A172 (cell line): ENCODE measurements at regions not wholly inside any gene's neighbourhood (a gene's known extent, or its start where the extent isn't known, plus 50 kb on each side); places are given as distances from the start of the nearest gene placed in this dataset.

Source experiments
- DNase-seq: peaks from one replicate; pipeline ENCODE4 v3.0.0-alpha.2; 2015; ENCODE audit warnings: low spot score

DNA sequence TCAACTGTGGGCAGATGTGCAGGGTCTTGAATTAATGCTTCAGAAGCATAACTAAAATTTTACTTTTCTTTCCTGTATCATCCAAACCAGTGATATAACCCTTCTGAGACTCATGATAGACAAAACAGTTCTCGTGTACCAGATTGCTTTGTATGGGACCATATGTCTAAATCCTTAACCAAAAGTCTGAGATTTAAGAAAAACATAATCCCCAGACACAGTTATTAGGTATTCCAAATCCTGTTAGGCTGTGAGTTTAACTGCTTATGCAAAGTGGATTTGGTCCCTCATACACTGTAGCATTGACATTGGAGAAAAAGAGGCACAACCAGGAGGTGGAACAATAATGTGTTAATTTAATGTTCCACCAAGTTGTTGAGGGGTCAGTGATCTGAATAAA is 235.0 kb downstream of the PMAIP1 start:
- no peak for DNase-seq

DNA sequence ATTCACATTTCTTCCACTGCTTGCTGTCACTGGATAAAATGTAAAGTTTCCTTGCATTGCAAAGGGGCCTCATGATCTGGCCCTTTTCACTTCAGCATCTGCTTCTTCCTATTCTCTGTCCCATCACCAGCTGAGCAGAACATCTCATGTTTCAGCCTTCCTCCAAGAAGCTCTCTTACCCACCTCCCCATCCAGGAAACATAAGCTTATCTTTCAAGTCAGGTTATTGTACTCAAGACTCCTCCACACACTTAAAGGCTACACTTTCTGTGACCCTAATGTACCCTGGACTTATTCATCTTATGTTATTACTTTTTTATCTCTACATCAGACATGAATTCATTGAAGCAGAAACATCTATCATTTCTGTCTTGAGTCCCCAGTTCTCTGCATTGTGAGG is 230.5 kb downstream of the PMAIP1 start:
- no peak for DNase-seq

DNA sequence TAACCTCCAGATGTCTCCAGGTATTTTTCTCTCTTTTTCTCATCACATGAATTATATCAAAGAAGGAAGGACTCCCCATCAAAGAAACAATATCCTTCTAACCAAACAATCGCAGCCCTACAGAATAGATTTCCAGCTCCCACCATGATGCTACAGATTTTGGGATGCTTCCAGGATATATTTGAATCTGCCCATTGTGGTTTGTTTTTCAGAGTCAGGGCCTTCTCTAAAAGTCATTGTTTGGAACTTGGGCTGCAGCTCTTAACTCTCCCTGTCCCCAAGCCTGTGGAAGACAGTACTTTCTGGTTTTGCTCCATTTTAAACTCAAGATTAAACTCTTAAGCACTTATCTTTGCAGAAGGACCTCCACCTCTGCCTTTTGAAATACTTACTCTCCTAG is 223.2 kb downstream of the PMAIP1 start:
- no peak for DNase-seq

DNA sequence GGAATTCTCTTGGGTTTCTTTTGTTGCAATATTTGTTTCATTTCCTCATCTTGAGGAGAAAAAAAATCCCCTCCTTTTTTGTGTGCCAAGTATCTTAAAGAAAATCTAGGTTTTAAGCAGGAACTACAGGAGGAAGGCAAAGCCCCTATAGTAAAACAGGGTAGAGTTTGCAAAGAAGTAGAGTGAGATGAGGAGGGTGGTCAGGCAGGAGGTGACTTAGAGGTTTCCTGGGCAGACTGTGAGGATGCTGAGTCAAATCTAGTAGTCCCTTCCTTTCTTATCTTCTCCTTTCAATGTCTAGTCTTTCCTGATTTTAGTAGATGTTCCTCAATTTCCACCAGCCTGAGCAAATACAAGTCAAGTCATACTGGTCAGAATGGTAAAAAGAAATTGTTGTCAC is 222.5 kb downstream of the PMAIP1 start:
- DNase-seq, result no peak

DNA sequence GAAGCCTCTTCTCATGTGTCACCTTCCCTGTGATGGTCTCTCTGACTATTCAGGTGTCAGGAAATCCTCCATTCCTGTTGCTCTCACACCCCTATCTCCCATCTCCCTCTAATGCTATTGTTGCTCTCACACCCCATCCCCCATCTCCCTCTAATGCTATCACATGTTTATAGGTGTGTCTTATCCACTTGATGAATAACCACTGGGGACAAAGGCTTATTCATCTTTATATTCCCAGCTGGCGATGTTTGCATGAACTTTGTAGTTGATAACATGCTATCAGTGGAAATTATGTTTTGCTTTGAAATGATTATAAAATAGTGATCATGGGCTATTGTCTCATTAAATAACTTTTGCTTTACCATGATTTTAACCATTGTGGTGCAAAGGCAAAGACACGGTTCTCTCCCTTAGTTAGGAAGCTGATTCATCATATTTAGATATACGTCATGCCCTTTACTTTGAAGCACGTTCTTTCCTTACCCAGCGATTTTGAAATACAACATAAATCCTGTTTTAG is 220.5 kb downstream of the PMAIP1 start:
- no peak for DNase-seq

DNA sequence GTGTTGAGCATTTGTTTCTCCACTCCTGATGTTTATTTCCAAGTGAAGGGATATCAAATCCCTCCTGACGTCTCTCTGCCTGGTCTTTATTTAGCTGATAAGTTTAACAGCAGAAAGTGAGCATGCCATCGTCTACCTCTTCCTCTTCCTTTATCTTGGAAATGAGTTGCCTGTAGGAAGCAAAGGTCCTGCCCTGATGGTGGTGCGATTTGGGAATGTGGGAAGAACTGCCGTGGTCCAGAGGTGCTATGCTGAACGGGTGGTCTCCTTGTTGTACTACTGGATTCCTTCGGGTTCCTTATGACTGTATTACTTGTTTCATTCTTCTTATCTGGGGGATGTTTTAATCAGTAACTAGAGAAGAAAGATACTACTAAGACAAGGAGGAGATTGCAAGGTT is 217.5 kb downstream of the PMAIP1 start:
- DNase-seq, result no peak

DNA sequence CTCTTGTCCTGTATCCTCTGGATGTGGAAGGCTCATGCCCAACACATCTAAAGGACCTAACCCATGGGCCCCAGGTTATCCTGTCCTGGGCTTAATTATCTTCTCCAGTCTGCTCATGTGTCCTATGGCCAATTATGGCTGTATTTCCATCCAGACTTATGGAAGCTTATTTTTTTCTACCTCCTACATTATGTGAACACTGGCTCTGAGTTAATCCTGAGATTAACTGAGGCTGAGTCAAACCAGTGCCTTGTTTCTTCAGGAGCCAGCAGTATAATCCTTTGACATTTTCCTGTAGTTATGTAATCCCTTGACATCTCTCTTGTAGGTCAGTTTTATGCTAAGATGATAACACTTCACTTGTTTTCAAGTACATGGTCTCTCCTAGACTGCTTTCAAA is 213.6 kb downstream of the PMAIP1 start:
- DNase-seq, result no peak

DNA sequence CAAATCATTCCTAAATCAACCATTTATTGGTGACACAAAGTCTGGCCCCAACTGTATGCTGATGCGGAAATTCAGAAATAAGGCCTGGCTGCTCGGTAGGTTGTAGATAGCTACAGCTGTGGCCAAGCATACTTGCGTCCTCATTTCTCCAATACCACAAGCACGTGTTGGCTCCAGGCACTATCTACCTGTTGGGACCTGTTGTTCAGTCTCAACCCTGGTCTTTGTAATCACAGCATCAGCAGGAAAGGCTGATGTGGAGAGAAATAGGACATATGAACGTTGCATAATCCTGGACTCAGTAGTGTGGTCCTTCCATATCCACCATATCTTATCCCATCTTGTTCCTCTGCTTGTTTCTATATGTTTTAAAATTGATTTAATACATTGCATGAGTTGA is 212.6 kb downstream of the PMAIP1 start:
- DNase-seq, result no peak

DNA sequence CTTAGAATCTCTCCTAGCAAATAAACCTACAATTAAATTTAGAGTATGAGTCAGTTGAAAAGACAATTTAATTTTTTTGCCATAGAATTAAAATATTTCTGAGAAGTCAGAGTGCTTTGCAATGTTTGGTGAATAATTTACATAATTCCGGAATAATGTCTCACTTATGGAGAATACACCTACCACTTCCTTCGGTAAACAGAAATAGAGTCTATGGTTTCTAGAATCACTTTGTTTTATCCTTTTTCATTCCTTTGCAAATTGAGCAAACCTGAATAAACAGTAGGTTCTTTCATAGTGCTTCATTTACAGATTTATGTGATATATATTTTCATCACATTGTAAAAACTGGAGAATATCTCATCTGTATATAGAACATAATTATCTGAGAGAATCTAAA is 211.7 kb downstream of the PMAIP1 start:
- DNase-seq, result no peak

DNA sequence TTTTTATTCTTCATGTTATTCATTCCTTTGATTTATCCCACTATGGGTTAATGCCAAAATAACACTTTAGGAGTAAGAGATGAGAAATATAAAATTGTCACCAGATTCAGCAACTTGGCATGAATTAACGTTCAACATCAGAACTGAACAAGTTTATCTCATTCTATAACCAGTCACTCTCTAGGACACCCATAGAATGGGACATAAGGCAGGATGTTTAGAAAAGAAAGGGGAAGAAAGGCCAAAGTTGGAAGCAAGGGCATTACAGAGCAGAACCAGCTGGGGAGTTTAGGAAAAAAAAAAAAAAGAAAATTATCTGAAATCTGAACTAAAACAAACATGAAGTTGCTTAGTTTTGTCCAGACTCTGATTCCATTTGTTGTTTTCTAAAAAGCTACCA is 211.0 kb downstream of the PMAIP1 start:
- no peak for DNase-seq

DNA sequence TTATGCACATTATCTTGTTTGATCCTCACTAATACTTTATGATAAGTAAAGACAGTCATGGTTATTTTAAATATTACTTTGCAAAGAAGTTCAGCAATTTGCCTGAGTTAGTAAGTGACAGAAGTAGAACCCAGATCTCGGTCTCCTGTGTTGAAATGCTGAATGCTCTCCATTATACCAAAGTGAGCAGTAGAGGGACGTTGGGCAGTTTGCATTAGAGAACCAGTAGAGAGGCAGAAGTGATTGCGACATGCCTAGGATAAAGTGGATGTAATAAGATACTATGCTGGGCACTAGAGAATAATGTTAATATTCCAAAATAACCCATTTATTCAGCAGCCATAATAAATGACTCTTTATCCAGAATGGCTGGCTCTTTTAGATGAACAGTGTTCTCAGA is 201.0 kb downstream of the PMAIP1 start:
- no peak for DNase-seq

DNA sequence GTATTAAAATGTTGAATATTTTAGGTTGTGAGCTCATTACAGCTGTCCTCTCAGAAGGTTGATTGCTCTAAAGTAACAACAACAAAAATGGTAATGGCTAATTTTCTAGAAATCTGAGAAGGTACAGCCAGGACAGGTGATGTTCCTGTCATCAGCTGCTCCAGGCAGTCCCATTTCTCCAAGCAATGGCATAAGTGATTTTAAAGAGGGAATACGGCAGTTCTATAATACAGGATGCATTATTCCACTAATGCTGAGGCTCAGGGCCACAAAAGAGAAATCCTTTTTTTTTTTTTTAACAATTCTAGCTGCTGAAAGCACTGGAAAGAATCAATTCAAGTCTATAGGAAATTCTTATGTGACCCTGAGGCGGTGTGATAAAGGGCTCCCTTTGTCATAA is 199.9 kb downstream of the PMAIP1 start:
- DNase-seq, result no peak

DNA sequence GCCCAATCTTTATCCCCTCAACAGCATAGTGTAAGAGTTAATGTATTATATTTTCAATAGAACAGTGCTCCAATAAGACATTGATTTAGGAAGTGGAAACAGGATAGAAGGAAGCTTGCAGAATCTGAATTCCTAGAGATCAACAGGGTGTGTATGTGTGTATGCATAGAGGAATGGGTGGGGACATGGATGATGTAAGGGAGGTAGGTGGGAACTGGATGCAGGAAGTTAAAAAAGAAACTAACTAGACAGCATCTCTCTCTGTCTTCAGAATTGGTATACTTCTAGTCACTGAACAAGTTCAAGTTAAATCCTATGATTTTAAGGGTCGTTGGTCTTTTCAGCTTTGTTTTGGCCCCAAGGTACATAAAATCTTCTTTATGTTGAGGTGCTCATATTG is 196.6 kb downstream of the PMAIP1 start:
- peak; percentile 25 for DNase-seq

DNA sequence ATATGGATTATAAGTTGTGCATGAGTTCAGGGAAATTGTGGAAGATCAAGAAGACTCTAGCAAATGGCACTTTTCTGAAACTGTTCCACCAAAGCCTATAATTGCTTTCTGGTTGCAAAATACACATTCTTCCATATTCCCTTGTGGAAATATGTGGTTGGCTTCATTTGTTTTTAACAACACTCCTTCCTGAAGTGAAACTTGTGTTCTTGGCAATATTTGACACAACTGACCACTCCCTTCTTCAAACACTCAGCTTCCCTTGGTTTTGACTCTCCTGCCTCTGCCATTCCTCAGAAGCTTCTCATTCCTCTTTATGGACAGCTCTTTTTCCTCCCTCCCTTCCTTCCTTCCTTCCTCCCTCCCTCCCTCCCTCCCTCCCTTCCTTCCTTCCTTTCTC is 192.3 kb downstream of the PMAIP1 start:
- DNase-seq, result no peak

DNA sequence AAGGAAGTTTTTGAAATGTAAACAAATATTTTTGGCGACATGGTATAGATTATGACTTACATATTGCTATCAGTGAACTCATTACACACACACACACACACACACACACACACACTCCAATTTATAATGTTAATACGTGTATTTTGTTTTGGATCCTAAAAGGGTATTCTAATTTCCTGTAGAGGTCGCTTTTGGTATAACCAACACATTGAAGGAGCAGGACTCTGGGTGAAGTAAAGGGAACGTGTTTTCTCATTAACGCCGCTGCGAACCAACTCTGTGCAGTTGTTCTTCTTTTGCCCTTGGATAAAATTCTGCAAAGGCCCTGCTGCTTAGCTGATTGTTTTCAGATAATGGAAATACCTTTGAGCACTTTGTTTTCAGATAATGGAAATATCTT is 190.4 kb downstream of the PMAIP1 start:
- no peak for DNase-seq

DNA sequence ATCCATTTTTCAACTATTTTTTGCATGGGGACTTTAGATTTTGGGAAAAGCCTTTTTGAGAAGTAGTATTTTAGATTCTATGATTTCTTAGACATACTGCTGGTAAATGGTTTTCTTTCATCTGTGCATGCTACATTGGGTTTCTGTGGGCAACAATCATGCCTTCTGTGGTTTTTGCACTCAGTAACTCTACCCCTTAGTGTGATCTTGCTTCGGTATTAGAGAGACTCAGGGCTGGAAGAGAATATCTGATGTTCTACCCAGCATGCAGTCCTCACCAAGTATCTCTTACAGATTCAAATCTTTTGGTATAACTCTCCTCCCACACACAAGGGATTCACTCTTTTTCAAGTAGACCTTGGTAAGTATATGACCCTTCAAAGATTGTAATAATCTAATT is 183.0 kb downstream of the PMAIP1 start:
- DNase-seq, result no peak

DNA sequence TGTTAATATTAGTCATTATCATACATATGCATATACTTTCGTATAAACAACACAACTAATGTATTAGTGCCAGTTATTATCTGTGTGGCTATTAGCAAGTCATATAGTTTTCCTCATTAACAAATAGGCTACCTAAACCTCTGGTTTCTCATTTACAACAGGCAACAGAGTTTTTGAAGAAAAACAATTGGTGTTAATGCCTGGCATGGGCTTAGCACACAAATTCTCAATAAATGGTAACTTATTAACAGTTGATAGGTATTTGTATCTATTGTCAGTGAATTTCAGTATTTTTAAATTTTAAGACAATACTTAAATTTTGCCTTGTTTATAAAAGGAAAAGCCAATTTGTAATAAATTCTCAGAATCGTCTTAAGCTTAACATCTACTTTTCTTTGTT is 182.5 kb downstream of the PMAIP1 start:
- no peak for DNase-seq

DNA sequence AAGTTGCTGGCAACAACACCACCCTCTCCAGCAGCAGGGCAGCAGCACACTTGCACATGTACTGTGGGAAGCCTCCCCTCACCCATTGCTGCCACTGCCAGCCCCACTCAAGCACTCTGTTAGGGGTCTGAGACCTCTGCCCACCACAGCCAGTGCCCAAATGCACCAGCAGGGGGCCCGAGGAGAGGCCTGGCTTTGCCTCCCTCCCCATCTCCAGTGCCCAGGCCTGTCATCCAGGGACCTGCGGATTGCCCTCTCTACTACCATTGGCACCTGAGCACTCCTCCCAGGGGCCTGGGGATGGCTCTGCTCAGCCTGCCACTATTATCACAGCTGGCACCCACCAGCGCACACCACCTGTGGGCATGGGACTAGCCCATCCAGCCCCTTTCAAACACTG is 175.7 kb downstream of the PMAIP1 start:
- no peak for DNase-seq

DNA sequence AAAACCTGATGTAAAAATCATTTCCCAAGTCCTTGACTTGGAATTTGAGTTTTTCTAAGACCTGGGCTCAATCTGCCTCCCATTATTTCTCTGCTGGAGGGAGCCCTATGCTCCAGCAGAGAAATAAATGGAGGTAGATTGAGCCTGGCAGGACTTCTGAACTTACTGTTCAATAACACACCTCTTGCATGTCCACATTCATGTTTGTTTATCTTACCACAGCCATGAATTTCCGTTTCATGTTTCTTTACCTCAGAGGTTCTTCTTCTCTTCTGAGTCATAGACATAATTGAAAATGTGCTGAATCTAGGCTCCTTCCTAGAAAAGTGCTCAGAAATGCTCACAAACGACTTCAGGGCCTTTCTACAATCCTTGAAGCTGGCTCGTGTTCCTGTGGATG is 170.8 kb downstream of the PMAIP1 start:
- DNase-seq, result no peak

DNA sequence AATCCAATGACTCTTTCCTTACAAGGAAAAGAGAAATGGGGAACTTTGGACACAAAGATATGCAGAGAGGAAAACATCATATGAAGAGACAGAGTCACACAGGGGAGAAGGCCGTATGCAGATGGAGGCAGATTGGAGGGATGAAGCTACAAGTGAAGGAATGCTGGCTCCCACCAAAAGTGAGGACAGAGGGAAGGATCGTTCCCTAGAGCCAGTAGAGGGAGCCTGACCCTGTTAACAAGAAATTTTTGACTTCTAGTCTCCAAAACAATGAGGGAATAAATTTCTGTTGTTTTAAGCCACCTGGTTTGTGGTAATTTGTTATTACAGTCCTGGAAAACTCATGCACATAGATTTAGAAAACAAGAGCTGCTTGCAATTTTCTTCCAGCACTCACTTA is 169.3 kb downstream of the PMAIP1 start:
- DNase-seq, result no peak

DNA sequence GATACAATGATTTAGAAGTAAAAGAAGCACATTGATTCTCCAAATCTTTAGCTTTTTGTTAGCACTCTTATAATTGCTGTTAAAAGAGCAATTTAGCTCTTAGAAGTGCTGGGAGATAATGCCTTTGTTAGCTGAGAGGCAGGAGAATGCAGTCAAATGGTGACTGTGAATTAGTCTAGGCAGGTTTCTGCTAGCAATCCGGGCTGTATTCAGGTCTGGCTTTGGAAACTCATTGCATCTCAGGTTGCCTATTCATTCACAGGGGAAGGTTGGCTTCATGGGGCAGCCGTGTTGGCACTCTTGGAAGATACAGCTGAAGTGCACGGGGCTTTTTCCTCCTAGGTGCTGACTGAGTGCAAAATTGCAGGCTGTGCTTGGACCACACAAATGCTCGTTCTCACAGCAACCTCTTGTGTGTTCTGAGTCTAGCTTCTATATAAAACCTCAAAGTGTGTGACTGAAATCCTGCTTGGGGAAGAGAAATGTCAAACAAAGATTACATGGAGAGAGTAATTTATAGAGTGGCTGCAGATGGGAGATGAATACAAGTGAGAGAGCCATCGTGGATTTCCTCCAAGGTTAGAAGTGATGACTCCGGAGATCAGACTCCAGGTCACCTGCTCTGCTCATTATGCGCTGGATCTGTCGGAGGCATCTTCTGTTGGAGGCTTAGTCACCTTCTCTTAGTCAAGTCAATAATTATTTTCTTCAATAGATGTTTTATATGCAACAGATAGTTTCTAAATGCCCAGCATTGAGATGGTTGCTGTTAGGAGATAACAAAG is 167.8 kb downstream of the PMAIP1 start:
- DNase-seq, result peak; percentile 66

DNA sequence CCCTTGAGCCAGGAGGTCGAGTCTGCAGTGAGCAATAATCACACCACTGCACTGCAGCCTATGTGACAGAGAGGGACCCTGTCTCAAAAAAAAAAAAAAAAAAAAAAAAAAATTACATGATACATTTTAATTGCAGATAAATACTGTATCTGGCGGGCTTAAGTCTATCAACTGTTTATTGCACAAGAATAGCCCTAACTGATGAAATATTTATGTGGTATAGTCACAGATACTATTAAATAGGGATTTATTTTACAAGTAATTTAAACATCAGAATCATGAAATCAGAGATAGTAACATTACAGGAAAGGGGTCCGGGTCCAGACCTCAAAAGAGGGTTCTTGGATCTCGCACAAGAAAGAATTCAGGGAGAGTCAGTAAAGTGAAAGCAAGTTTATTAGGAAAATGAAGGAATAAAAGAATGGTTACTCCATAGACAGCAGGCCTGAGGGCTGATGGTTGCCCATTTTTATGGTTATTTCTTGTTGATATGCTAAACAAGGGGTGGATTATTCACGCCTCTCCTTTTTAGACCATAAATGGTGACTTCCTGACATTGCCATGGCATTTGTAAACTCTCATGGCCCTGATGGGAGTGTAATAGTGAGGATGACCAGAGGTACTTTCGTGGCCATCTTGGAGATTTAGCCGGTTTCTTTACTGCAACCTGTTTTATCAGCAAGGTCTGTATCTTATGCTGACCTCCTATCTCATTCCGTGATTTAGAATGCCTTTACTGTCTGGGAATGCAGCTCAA is 166.6 kb downstream of the PMAIP1 start:
- DNase-seq, result no peak

DNA sequence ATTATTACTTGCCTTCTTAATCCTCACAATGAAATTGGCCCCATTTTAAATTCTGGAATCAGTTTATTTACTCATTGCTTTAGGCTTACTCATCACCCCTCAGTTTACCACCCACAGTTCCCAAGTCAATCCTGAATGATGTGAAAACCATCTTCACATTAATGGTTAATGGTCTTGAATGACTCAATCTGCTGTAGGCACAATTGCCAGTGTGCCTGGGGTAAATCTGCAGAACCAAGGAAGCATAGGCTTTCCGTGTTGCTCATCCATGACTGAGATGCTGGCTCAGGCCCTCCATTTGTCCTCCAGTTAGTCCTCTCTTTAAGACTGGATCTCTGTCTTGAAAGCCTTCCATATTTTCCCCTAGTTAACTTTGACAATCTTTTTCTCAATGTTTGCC is 164.5 kb downstream of the PMAIP1 start:
- no peak for DNase-seq
